ENCODE measurements at regions not wholly inside any gene's neighbourhood (a gene's known extent, or its start where the extent isn't known, plus 50 kb on each side); places are given as distances from the start of the nearest gene placed in this dataset.

DNA sequence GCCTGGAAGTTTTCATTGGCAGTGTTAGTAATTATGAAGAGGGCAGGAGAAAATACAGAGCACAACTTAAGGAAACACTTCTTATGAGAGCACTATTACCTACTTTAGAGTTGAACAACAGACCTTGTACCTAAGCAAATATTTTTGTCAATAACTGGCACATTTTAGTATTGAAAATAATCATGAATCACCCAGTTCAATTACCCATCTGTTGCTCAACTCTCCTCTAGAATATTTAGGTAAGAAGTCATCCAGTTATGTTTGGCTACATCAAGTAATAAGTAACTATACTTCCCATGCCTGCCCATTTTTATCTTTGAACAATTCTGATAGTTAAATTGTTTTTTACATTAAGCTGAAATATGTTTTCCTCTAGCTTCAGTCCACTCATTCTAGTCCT, 893.4 kb downstream of the DIAPH3 start:
- Histone ChIP-seq H3K4me1 (no peaks in the 10 kb centered on the region), H3K27ac (no peak overlapping the region), H3K27me3 (no peaks in the 10 kb centered on the region), H3K36me3 (no peaks in the 10 kb centered on the region), H3K9me3 (no peaks in the 10 kb centered on the region), H3K4me3 (no peak overlapping the region)
- intact Hi-C loops (cut with DNase I) = no loop called here
- TF ChIP-seq, protein P1, sequence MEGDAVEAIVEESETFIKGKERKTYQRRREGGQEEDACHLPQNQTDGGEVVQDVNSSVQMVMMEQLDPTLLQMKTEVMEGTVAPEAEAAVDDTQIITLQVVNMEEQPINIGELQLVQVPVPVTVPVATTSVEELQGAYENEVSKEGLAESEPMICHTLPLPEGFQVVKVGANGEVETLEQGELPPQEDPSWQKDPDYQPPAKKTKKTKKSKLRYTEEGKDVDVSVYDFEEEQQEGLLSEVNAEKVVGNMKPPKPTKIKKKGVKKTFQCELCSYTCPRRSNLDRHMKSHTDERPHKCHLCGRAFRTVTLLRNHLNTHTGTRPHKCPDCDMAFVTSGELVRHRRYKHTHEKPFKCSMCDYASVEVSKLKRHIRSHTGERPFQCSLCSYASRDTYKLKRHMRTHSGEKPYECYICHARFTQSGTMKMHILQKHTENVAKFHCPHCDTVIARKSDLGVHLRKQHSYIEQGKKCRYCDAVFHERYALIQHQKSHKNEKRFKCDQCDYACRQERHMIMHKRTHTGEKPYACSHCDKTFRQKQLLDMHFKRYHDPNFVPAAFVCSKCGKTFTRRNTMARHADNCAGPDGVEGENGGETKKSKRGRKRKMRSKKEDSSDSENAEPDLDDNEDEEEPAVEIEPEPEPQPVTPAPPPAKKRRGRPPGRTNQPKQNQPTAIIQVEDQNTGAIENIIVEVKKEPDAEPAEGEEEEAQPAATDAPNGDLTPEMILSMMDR (IDR thresholded peaks at IDR 0.05) = no peak
- ATAC-seq (no peak), DNase-seq (no peak)

- Histone ChIP-seq H3K27me3 (no peaks in the 10 kb centered on the region), H3K4me3 (no peak overlapping the region), H3K27ac (no peak overlapping the region), H3K36me3 (no peaks in the 10 kb centered on the region), H3K4me1 (no peaks in the 10 kb centered on the region), H3K9me3 (no peaks in the 10 kb centered on the region)
- TF ChIP-seq, protein P1 (IDR thresholded peaks at IDR 0.05) = no peak
- intact Hi-C loops (cut with DNase I) = no loop called here
- DNase-seq (no peak), ATAC-seq (no peak)
Measured at GRCh38 chr13:59274958-59275727, 888.6 kb downstream of the DIAPH3 start.

DNA sequence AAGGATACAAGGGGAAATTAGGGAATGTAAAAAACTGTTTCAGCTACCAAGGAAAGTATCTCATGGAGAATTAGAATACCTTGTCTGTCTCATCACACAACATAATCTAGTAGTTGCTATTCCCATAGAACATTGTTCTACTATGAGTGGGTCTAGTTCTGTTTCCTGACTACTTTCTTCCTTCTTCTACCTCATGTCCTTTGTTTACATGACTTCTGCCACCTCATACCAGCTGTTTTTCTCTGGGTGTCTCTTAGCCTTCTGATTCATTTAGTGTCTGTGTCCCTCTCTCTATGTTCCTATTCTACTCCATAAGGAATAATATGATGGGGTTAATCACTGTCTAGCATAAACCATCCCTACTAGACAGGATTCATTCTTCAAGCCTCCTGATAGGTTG, 887.3 kb downstream of the DIAPH3 start:
- ATAC-seq (no peak), DNase-seq (no peak)
- intact Hi-C loops (cut with DNase I) = no loop called here
- TF ChIP-seq, protein P1 (IDR thresholded peaks at IDR 0.05) = no peak
- Histone ChIP-seq H3K4me3 (no peak overlapping the region), H3K4me1 (no peaks in the 10 kb centered on the region), H3K9me3 (no peaks in the 10 kb centered on the region), H3K27me3 (no peaks in the 10 kb centered on the region), H3K27ac (no peak overlapping the region), H3K36me3 (no peaks in the 10 kb centered on the region)

DNA sequence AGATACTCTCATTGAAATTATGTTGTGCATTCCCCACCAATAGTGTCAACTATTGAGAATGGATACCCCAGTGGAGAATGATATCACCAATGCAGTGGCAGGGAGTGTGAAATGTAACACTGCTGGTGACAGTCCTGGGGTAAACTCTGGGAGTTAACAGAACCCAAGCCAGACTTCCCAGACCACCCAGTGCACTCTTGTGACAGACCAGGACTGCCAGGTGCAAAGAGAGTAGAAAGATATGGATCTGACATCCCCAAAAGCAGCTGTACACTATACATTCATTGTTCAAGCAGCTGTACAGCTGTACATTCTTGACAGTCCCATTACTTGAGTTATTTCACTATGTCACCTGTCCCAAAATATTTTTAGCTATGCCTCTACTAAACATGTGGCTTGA, 886.6 kb downstream of the DIAPH3 start:
- H3K9me3 ChIP-seq = no peaks in the 10 kb centered on the region
- DNase-seq (no peak), ATAC-seq (no peak)
- no peaks in the 10 kb centered on the region for H3K4me1 ChIP-seq
- intact Hi-C loops (cut with DNase I) = no loop called here
- TF ChIP-seq, protein P1 (IDR thresholded peaks at IDR 0.05) = no peak
- H3K4me3 ChIP-seq = no peak overlapping the region
- no peaks in the 10 kb centered on the region for H3K27me3 ChIP-seq
- no peaks in the 10 kb centered on the region for H3K36me3 ChIP-seq
- no peak overlapping the region for H3K27ac ChIP-seq

DNA sequence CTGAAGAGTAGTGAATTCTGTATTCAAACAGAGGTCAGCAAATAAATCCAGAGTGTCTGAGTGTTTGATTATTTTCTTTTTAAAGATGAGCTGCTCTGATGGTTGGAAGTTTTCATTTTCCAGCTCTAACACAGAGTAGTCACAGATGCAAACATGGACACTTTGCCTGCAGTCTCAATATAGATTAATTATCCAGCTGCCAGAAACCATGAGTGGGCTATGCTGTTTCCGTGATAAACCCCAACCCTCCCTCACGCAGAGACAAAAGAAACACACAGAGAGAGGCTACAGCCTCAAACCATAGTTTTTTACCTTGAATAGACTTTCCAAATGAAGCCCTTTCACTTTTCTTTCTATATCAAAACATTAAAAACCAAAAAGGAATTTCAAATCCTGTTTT, 884.7 kb downstream of the DIAPH3 start:
- Histone ChIP-seq H3K9me3 (no peaks in the 10 kb centered on the region), H3K36me3 (no peaks in the 10 kb centered on the region), H3K4me1 (no peaks in the 10 kb centered on the region), H3K27ac (no peak overlapping the region), H3K27me3 (no peaks in the 10 kb centered on the region), H3K4me3 (no peak overlapping the region)
- intact Hi-C loops (cut with DNase I) = no loop called here
- TF ChIP-seq, protein P1 (IDR thresholded peaks at IDR 0.05) = no peak
- DNase-seq = no peak
- no peak for ATAC-seq

DNA sequence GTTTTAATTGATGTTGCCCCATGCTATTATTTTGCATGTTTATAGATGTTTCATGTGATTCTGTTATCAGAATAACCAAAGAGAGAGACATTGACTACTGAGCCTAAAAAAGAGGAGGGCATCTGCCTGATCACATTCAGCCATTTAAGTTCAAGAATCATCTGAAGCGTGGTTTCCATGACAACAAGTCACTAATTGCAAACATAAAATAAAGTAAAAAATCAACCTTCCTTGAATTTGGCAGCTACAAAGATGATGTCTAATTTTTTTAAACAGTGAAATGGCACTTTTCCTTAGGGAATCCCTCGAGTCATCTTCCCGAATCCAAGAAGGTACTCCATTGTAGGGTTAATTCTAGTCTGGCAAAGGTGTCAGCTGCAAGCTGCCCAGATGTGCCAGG, 884.2 kb downstream of the DIAPH3 start:
- intact Hi-C loops (cut with DNase I) = no loop called here
- no peaks in the 10 kb centered on the region for H3K4me1 ChIP-seq
- H3K27ac ChIP-seq = no peak overlapping the region
- H3K9me3 ChIP-seq = no peaks in the 10 kb centered on the region
- no peaks in the 10 kb centered on the region for H3K36me3 ChIP-seq
- TF ChIP-seq, protein P1 (IDR thresholded peaks at IDR 0.05) = no peak
- no peak overlapping the region for H3K4me3 ChIP-seq
- no peak for DNase-seq
- no peaks in the 10 kb centered on the region for H3K27me3 ChIP-seq
- ATAC-seq = no peak

Data from upper lobe of right lung (tissue), 1 donor.